ENCODE measurements at regions not wholly inside any gene's neighbourhood (a gene's known extent, or its start where the extent isn't known, plus 50 kb on each side); places are given as distances from the start of the nearest gene placed in this dataset.

DNA sequence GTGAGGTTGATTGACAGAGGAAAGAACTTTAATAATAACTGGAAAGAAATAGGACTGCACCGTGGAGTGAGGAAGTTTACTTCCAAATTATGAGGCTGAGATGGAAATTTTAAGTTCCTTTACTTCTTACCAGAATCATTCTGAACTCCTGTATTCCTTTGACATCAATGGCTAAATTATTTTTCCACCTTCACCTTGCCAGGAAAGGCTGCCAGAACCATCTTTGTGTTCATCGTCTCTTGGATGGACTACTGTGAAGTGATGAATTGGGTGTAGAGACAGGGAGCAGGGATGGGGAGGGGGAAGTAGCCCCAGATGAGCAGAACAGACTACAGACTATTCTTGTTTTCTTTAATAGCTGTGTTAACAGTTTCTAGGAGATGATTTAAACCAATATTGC is 102.1 kb upstream of the CEP162 start:
- no peak for ATAC-seq (ENCODE audit: poor library complexity)

GRCh38 chr6:84329077-84329476 is 101.6 kb upstream of the CEP162 start:
- Histone ChIP-seq H3K27me3 (ENCODE audit: control insufficient read depth in 1 of 2, insufficient read depth in 2 of 2, low read length in 2 of 2) (no peaks in the 10 kb centered on the region), H3K4me3 (ENCODE audit: low read length) (no peak overlapping the region), H3K27ac (ENCODE audit: low read depth in 1 of 2, low read length in 2 of 2) (no peak overlapping the region), H3K4me1 (ENCODE audit: insufficient read depth, low read length) (no peaks in the 10 kb centered on the region), H3K9me3 (ENCODE audit: control insufficient read depth in 1 of 2, insufficient read depth in 1 of 2, low read length in 2 of 2) (no peaks in the 10 kb centered on the region), H3K36me3 (ENCODE audit: insufficient read depth, low read length) (no peaks in the 10 kb centered on the region)
- Mint-ChIP-seq H3K27ac (no peak overlapping the region), H3K4me3 (no peak overlapping the region), H3K9me3 (no peaks in the 10 kb centered on the region), H3K27me3 (peaks cover 5% of the 10 kb centered on the region), H3K4me1 (ENCODE audit: low read depth) (no peaks in the 10 kb centered on the region), H3K36me3 (ENCODE audit: low read depth) (no peaks in the 10 kb centered on the region)
- ChIA-PET POLR2A (no interaction called here), CTCF (no interaction called here)
- no peak for TF ChIP-seq CTCF (IDR thresholded peaks at IDR 0.05)
- no peak for ATAC-seq (ENCODE audit: poor library complexity)
- no peak for DNase-seq
- intact Hi-C loops (cut with DNase I, micrococcal nuclease): no loop called here

More for the DNA sequence above, 102.1 kb upstream of the CEP162 start:
- no peaks in the 10 kb centered on the region for H3K4me1 Mint-ChIP-seq (ENCODE audit: low read depth)
- TF ChIP-seq CTCF (IDR thresholded peaks at IDR 0.05): no peak
- CTCF ChIA-PET: no interaction called here
- H3K9me3 Mint-ChIP-seq: no peaks in the 10 kb centered on the region
- no peak overlapping the region for H3K4me3 ChIP-seq (ENCODE audit: low read length)
- H3K27ac Mint-ChIP-seq: no peak overlapping the region
- no peaks in the 10 kb centered on the region for H3K36me3 Mint-ChIP-seq (ENCODE audit: low read depth)
- H3K27me3 ChIP-seq (ENCODE audit: control insufficient read depth in 1 of 2, insufficient read depth in 2 of 2, low read length in 2 of 2): no peaks in the 10 kb centered on the region
- intact Hi-C loops (cut with DNase I, micrococcal nuclease): no loop called here
- no peak overlapping the region for H3K4me3 Mint-ChIP-seq
- H3K9me3 ChIP-seq (ENCODE audit: control insufficient read depth in 1 of 2, insufficient read depth in 1 of 2, low read length in 2 of 2): no peaks in the 10 kb centered on the region
- no peaks in the 10 kb centered on the region for H3K4me1 ChIP-seq (ENCODE audit: insufficient read depth, low read length)
- H3K27ac ChIP-seq (ENCODE audit: low read depth in 1 of 2, low read length in 2 of 2): no peak overlapping the region
- H3K36me3 ChIP-seq (ENCODE audit: insufficient read depth, low read length): no peaks in the 10 kb centered on the region
- H3K27me3 Mint-ChIP-seq: peaks cover 5% of the 10 kb centered on the region
- DNase-seq: no peak
- POLR2A ChIA-PET: no interaction called here

DNA sequence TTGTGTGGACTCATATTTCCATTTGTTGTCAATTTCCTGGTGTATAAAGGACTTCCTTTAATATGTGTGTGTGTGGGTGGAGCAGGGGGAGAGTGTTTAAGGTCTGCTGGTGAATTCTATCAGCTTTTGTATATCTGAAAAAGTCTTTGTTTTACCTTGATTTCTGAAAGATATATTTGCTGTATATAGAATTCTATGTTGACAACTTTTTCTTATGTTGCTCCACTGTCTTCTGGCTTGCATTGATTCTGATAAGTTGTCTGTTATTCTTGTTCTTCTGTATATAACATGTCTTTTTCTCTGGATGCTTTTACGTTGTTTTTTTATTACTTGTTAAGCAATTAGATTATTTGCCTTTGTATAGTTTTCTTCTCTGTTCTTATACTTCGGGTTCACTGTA is 90.0 kb upstream of the CEP162 start:
- ChIA-PET POLR2A (no interaction called here), CTCF (interaction anchor here (1.1 kb wide), 1 partner anchor 15 kb away, joined by 3 read pairs; no protein-coding TSS in a partner anchor)
- H3K36me3 ChIP-seq (ENCODE audit: insufficient read depth, low read length): no peaks in the 10 kb centered on the region
- TF ChIP-seq CTCF (IDR thresholded peaks at IDR 0.05): no peak
- H3K4me1 ChIP-seq (ENCODE audit: insufficient read depth, low read length): no peaks in the 10 kb centered on the region
- ATAC-seq (ENCODE audit: poor library complexity) (no peak), DNase-seq (no peak)
- H3K4me3 ChIP-seq (ENCODE audit: low read length): no peak overlapping the region
- H3K27me3 ChIP-seq (ENCODE audit: control insufficient read depth in 1 of 2, insufficient read depth in 2 of 2, low read length in 2 of 2): no peaks in the 10 kb centered on the region
- no peaks in the 10 kb centered on the region for H3K36me3 Mint-ChIP-seq (ENCODE audit: low read depth)
- intact Hi-C loops (cut with DNase I, micrococcal nuclease): no loop called here
- no peak overlapping the region for H3K27ac Mint-ChIP-seq
- peaks cover 13% of the 10 kb centered on the region for H3K9me3 Mint-ChIP-seq
- H3K4me1 Mint-ChIP-seq (ENCODE audit: low read depth): no peaks in the 10 kb centered on the region
- peaks cover 8% of the 10 kb centered on the region for H3K27me3 Mint-ChIP-seq
- H3K4me3 Mint-ChIP-seq: no peak overlapping the region
- H3K27ac ChIP-seq (ENCODE audit: low read depth in 1 of 2, low read length in 2 of 2): no peak overlapping the region
- no peaks in the 10 kb centered on the region for H3K9me3 ChIP-seq (ENCODE audit: control insufficient read depth in 1 of 2, insufficient read depth in 1 of 2, low read length in 2 of 2)
